ENCODE measurements at regions not wholly inside any gene's neighbourhood (a gene's known extent, or its start where the extent isn't known, plus 50 kb on each side); places are given as distances from the start of the nearest gene placed in this dataset.

GRCh38 chr6:25107218-25107617 lies 171.5 kb upstream of the RIPOR2 start:
- no peak for TF ChIP-seq NR2F2 (IDR thresholded peaks at IDR 0.05)
- TF ChIP-seq, protein P1, sequence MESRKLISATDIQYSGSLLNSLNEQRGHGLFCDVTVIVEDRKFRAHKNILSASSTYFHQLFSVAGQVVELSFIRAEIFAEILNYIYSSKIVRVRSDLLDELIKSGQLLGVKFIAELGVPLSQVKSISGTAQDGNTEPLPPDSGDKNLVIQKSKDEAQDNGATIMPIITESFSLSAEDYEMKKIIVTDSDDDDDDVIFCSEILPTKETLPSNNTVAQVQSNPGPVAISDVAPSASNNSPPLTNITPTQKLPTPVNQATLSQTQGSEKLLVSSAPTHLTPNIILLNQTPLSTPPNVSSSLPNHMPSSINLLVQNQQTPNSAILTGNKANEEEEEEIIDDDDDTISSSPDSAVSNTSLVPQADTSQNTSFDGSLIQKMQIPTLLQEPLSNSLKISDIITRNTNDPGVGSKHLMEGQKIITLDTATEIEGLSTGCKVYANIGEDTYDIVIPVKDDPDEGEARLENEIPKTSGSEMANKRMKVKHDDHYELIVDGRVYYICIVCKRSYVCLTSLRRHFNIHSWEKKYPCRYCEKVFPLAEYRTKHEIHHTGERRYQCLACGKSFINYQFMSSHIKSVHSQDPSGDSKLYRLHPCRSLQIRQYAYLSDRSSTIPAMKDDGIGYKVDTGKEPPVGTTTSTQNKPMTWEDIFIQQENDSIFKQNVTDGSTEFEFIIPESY (IDR thresholded peaks at IDR 0.05) = no peak
- TF ChIP-seq, protein P2, sequence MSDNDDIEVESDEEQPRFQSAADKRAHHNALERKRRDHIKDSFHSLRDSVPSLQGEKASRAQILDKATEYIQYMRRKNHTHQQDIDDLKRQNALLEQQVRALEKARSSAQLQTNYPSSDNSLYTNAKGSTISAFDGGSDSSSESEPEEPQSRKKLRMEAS (IDR thresholded peaks at IDR 0.05) = no peak
- TF ChIP-seq HNF4A (conservative IDR thresholded peaks at IDR 0.05) = no peak
- TF ChIP-seq FOXA1 (IDR thresholded peaks at IDR 0.05) = no peak
- Histone ChIP-seq H3K27me3 (ENCODE audit: control insufficient read depth in 4 of 4, insufficient read depth in 4 of 4, low read length in 3 of 4) (no peaks in the 10 kb centered on the region), H3K9ac (ENCODE audit: low read depth in 1 of 2, low read length in 2 of 2) (no peak overlapping the region), H3K4me3 (ENCODE audit: low read depth in 1 of 3, low read length in 3 of 3) (no peak overlapping the region), H3K36me3 (ENCODE audit: control insufficient read depth in 4 of 4, insufficient read depth in 3 of 4, low read depth in 1 of 4, low read length in 3 of 4) (peaks cover 0 to 28% (median 9%) of the 10 kb centered on the region in 4 donors), H3K27ac (ENCODE audit: low read depth in 1 of 2, low read length in 2 of 2) (no peak overlapping the region), H3K4me1 (ENCODE audit: control insufficient read depth in 4 of 4, insufficient read depth in 4 of 4, low read length in 3 of 4) (peaks cover 0 to 8% (median 0%) of the 10 kb centered on the region in 4 donors), H3K9me3 (ENCODE audit: control insufficient read depth in 4 of 4, low read length in 3 of 4) (no peaks in the 10 kb centered on the region)
- no peak for DNase-seq (ENCODE audit: low spot score)
- WGBS = 93% methylated on average over 2 of the region's 2 CpGs

DNA sequence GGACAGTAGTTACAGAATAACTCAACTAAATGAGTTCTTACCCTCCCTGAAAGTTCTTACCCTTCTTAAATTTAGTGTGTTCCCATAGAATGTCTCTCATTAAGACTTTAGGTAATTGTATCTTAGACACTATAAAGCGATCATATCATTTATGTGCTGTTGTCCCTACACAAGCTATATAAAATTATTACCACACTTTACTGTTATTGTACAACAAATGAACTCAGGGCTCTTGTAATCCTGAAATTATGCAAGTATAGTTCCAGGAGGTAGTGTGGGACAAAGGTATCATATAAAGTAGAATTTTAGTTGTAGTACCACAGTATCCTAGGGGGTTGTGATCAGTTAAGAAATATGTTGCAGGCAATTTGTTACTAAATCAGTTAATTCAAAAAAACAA lies 167.4 kb upstream of the CARMIL1 start:
- no peak overlapping the region for H3K9ac ChIP-seq (ENCODE audit: low read depth in 1 of 2, low read length in 2 of 2)
- no peaks in the 10 kb centered on the region for H3K27me3 ChIP-seq (ENCODE audit: control insufficient read depth in 4 of 4, insufficient read depth in 4 of 4, low read length in 3 of 4)
- 89% methylated on average over 1 of the region's 1 CpG for WGBS
- peaks cover 0 to 19% (median 5%) of the 10 kb centered on the region in 4 donors for H3K36me3 ChIP-seq (ENCODE audit: control insufficient read depth in 4 of 4, insufficient read depth in 3 of 4, low read depth in 1 of 4, low read length in 3 of 4)
- no peak overlapping the region for H3K4me3 ChIP-seq (ENCODE audit: low read depth in 1 of 3, low read length in 3 of 3)
- no peak overlapping the region for H3K27ac ChIP-seq (ENCODE audit: low read depth in 1 of 2, low read length in 2 of 2)
- peaks cover 3 to 16% (median 6%) of the 10 kb centered on the region in 4 donors for H3K4me1 ChIP-seq (ENCODE audit: control insufficient read depth in 4 of 4, insufficient read depth in 4 of 4, low read length in 3 of 4)
- H3K9me3 ChIP-seq (ENCODE audit: control insufficient read depth in 4 of 4, low read length in 3 of 4) = no peaks in the 10 kb centered on the region
- DNase-seq (ENCODE audit: low spot score) = no peak
- TF ChIP-seq HNF4A (conservative IDR thresholded peaks at IDR 0.05) (no peak), FOXA2 (IDR thresholded peaks at IDR 0.05) (no peak), JUND (IDR thresholded peaks at IDR 0.05) (no peak), TAF1 (conservative IDR thresholded peaks at IDR 0.05) (no peak), CTCF (IDR thresholded peaks at IDR 0.05; ENCODE audit: low read depth, low read length, missing input control) (no peak), SP1 (IDR thresholded peaks at IDR 0.05) (no peak), NR2F2 (IDR thresholded peaks at IDR 0.05) (no peak), FOXA1 (IDR thresholded peaks at IDR 0.05) (no peak), GABPA (IDR thresholded peaks at IDR 0.05 in 1 of 2, conservative IDR thresholded peaks at IDR 0.05 in 1 of 2) (no peak)
- TF ChIP-seq, protein P3, sequence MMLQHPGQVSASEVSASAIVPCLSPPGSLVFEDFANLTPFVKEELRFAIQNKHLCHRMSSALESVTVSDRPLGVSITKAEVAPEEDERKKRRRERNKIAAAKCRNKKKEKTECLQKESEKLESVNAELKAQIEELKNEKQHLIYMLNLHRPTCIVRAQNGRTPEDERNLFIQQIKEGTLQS (IDR thresholded peaks at IDR 0.05) = no peak

DNA sequence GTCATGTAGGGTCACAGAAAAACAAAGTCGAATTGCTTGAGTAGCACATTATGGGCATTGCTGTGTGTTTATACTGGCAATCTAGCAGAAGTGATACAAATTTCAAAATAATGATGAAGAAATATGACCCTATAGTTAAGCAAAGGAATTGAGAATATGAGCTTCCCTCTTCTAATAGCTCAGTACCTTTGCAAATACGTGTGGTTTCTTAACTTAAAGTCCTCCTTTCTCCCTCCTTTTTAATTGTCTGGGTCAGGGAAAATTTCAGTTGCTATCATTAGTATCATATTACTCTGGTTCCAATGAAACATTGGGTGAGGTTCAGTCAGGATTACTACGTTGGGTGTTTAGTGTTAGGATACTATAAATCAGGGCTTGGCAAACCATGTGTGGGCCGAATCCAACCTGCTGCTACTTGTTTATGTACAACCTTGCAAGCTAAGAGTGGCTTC lies 166.8 kb upstream of the CARMIL1 start:
- Histone ChIP-seq H3K4me3 (ENCODE audit: low read depth in 1 of 3, low read length in 3 of 3) (no peak overlapping the region), H3K4me1 (ENCODE audit: control insufficient read depth in 4 of 4, insufficient read depth in 4 of 4, low read length in 3 of 4) (peaks cover 3 to 16% (median 6%) of the 10 kb centered on the region in 4 donors), H3K36me3 (ENCODE audit: control insufficient read depth in 4 of 4, insufficient read depth in 3 of 4, low read depth in 1 of 4, low read length in 3 of 4) (peaks cover 0 to 19% (median 4%) of the 10 kb centered on the region in 4 donors), H3K9me3 (ENCODE audit: control insufficient read depth in 4 of 4, low read length in 3 of 4) (no peaks in the 10 kb centered on the region), H3K27ac (ENCODE audit: low read depth in 1 of 2, low read length in 2 of 2) (no peak overlapping the region), H3K9ac (ENCODE audit: low read depth in 1 of 2, low read length in 2 of 2) (no peak overlapping the region), H3K27me3 (ENCODE audit: control insufficient read depth in 4 of 4, insufficient read depth in 4 of 4, low read length in 3 of 4) (no peaks in the 10 kb centered on the region)
- DNase-seq (ENCODE audit: low spot score) = no peak
- WGBS = 47% methylated on average over 4 of the region's 4 CpGs
- no peak for TF ChIP-seq JUND (IDR thresholded peaks at IDR 0.05)
- no peak for TF ChIP-seq NR2F2 (IDR thresholded peaks at IDR 0.05)
- TF ChIP-seq FOXA2 (IDR thresholded peaks at IDR 0.05) = no peak
- TF ChIP-seq, protein P1 (IDR thresholded peaks at IDR 0.05) = no peak
- TF ChIP-seq HNF4A (conservative IDR thresholded peaks at IDR 0.05) = no peak
- no peak for TF ChIP-seq CTCF (IDR thresholded peaks at IDR 0.05; ENCODE audit: low read depth, low read length, missing input control)
- TF ChIP-seq RAD21 (IDR thresholded peaks at IDR 0.05) = no peak
- no peak for TF ChIP-seq REST (IDR thresholded peaks at IDR 0.05)
- no peak for TF ChIP-seq TAF1 (conservative IDR thresholded peaks at IDR 0.05)

Data from liver (tissue), 8 donors.